ENCODE measurements at regions not wholly inside any gene's neighbourhood (a gene's known extent, or its start where the extent isn't known, plus 50 kb on each side); places are given as distances from the start of the nearest gene placed in this dataset.
"Not testable (repeated sequence)": the region's sequence is repeated elsewhere in the genome, so short reads cannot be mapped to it uniquely, and the experiment has no call there.

DNA sequence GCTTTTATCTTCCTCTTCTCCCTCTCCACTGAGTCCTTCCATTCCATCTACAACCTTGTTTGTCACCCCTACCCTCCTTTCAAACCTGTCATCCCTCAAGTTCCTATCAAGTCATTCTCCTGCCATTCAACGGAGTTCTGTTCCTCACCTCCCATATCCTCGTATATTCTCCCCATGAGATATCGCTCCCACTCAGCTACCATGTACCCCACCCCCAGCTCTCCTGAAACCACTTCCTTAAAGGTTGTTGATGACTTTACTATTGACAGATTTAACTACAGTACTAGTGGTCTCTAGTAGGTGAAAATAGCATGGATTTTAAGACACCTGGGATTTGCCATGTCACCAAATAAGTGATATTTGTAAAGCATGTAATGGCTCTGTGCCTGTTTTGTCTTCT lies 107.4 kb upstream of the BARHL2 start:
- DNase-seq (ENCODE audit: low read depth): no peak

DNA sequence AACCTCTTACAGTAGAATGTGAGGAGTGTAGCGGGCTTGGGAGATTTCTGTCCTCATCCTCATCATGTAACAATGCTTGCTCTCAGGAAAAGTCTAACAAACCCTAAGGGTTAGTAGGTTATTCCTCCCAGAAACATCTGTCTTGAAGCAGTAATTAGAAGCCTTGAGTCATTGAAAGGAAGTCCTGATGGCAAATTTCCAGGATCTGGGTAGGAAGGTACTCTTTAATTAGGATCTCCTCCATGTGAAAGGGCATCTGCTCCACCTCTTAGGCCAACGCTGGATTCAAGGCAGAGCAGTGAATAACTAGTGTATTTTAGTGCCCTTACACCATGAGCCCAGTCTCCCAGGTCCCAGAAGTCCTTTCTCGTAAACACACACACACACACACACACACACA lies 106.6 kb upstream of the BARHL2 start:
- no peak for DNase-seq (ENCODE audit: low read depth)

DNA sequence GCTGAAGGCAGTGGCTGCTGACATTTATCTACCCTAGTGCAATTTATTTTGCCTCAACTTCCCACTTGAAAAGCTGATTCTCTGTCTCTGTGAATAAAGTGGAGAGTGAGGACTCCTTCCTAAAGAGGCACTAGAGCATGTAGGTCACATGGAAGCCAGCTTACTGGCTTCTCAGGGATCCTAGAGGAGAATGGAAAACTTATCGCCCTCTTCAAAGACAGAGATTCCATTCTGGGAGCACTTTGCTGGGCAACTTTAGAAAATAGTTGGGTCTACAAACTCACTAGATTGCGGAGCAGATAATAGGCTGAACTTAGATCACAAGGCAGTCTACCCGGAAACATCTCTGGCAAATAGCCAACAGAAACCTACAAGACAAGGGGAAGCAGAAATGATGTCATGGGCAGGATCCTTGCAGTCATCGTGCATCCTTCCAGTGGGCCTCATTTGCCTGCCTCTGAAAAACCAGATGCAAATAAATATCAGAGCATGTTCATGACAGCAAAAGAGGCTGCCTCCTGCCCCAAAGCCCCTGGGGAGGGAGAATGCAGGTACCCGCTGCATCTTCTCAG lies 104.8 kb upstream of the BARHL2 start:
- no peak for DNase-seq (ENCODE audit: low read depth)

DNA sequence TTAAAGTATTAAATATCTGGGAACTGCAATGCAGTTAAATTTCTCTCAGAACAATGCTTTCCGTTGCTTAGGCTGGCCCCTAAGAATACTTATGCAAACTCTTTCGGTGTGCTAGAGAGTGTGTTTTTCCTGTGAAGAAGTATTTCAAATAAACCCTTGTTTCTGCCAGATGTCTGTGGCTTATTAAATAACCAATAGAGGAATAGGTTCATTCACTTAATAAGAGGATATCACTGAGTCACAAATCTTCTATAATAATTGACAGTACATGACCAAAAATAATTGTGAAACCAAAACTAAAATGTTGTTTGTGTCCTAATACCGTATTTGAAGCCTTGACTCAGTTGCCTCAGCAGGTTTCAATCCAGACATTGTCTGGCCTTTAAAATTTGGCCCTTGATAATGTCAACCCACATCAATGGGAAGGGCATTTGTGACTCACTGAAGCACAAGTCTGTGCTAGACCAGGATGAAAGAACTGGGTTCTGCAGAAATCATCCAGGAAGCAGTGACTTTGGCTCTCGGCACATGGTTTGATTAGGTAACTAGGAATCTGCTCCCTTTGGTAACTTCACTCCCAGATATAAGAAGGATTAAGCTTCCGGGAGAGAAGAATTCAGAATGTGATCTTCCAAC lies 104.2 kb upstream of the BARHL2 start:
- DNase-seq (ENCODE audit: low read depth): no peak

DNA sequence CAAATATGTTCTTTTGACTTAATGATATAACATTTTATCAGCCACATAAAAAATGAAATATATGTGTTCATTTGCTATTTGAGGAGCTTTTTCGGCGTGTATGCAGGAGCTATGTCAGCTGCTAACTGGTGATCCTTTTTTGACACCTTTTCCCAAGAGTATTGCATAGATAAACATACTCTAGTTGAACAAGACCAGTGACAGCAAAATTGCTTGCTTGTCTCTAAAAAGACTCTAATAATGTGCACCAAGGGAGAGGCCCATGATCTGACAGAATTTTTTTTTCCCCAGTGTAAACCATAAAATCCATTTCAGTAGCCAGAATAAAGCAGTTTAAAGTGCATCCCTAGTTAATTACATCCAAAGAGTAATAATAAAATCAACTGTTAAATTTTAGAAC lies 103.6 kb upstream of the BARHL2 start:
- no peak for DNase-seq (ENCODE audit: low read depth)

DNA sequence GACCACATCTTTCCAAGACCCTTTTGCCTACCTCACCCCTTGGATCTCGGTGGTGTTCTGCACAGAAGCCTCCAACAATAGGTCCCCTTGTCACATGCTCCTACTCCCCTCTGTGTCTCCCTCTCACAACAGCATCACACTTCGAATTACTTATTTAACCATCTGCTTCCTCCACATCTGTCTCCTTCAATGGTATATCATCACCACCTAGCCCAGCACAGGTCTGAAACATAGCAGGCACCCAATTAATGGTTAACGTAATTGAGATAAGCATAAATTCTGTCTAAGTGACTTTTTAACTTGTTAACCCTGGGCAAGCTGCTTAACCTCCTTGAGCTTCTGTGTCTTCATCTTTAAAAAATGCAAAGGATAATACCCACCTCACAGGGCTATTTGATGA lies 100.3 kb upstream of the BARHL2 start:
- no peak for DNase-seq (ENCODE audit: low read depth)

DNA sequence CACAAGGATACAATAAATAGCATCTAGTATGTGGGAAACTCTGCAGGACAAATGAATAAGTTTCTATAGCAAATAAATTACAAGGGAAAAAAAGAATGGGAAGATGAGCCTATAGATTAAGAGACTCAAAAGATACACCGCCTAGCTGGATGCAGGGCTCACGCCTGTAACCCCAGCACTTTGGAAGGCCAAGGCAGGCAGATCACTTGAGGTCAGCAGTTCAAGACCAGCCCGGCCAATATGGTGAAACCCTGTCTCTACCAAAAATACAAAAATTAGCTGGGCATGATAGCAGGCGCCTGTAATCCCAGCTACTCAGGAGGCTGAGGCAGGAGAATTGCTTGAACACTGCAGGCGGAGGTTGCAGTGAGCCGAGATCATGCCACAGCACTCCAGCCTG lies 95.1 kb upstream of the BARHL2 start:
- not testable (repeated sequence) for DNase-seq (ENCODE audit: low read depth)

DNA sequence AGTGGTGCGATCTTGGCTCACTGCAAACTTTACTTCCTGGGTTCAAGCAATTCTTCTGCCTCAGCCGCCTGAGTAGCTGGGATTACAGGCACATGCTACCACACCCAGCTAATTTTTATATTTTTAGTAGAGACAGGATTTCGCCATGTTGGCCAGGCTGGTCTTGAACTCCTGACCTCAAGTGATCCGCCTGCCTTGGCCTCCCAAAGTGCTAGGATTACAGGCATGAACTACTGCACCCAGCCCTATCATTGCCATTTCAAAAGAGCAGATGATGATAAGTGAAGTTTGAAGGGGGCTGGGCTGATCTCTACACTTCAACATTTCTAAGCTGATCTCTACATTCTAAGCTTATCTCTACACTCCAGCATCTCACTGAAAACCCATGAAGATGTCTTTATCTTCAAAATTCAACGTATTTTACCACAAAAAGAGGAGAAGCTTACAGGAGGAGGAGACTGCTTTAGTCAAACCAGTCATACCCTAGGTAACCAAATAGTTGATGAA lies 94.4 kb upstream of the BARHL2 start:
- DNase-seq (ENCODE audit: low read depth): not testable (repeated sequence)

DNA sequence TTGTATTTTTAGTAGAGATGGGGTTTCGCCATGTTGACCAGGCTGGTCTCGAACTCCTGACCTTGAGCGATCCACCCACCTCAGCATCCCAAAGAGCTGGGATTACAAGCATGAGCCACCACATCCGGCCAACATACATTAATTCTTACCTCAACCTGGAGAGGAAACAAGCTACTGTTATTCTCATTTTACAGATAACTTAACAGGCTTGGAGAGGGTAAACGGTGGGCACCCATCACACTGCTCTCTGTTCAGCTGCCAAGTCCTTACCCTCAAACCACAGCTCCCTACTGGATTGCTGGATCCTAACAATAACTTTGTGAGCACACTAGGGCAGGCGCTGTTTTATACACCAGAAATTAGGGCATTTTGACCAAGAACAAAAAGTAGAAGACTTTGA lies 93.6 kb upstream of the BARHL2 start:
- DNase-seq (ENCODE audit: low read depth): no peak

DNA sequence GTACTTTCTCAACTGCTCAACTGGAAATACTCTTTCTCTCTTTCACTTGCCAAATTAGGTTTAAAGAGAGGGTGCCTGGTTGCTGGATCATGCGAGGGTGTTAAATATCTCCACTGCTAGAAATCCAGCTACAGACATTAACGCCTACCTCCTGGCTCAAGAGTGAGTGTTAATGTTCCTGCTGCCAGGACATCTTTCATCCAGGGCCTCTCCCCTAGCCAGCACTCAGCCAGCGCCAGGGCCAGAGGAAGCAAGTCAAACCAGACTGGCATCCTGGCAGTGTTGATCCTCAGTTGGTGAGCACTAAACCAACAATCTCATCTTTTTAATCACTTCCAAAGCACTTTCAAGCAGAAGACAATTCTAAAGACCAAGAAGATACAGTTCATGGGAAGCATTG lies 92.9 kb upstream of the BARHL2 start:
- no peak for DNase-seq (ENCODE audit: low read depth)

DNA sequence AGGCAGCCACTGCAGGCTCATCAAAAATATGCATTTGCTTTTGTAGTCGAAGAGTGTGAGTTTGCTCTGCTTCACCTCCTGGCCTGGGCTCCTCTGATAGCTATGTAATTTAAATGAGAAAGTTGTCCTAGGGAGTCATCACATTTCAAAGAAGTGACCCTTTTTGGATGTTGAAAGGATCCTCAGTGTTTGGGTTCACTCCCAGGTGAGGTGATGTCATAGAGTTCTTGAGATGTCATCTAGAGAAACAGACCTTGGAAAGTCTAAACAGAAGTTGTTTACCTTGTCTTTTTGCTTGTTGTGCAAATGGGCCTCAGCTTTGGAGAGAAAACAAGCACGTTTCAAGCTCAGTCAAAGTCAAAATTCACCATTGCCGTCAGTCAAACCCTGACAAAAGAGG lies 92.0 kb upstream of the BARHL2 start:
- no peak for DNase-seq (ENCODE audit: low read depth)

DNA sequence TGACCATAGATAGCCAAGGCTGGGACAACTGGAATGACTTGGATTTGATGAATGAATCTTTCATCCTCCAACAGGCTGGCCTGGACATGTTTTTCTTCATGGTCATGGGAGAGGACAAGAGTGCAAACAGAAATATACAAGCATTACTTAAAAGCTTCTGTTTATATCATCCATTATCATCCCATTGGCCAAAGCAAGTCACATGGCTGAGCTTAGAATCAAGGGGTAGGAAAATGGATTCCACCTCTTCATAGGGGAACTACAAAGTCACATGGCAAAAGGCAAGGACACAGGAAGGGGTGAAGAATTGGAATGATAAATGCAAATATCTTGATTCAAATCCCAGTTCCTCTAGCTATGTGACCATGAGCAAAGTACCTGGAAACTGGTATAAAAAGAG lies 90.2 kb upstream of the BARHL2 start:
- DNase-seq (ENCODE audit: low read depth): no peak

DNA sequence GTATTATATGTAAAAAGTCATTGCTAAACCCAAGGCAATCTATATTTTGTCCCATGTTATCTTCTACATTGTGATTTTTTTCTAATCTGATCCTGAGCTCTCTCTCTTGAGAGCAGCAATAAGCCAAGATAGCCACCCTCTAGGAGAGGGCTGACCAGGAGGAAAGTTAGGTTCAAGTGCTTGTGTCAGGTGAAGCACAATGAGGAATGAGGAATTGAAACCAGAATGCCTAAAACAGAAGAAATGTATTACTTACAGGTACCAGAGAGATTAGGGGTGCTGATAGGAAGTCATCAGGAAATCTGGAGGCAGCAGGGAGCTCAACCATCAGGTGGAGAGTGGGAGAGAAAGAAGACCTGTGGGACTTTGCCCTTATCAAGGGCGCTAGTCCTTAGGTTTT lies 85.5 kb upstream of the BARHL2 start:
- DNase-seq (ENCODE audit: low read depth): no peak

DNA sequence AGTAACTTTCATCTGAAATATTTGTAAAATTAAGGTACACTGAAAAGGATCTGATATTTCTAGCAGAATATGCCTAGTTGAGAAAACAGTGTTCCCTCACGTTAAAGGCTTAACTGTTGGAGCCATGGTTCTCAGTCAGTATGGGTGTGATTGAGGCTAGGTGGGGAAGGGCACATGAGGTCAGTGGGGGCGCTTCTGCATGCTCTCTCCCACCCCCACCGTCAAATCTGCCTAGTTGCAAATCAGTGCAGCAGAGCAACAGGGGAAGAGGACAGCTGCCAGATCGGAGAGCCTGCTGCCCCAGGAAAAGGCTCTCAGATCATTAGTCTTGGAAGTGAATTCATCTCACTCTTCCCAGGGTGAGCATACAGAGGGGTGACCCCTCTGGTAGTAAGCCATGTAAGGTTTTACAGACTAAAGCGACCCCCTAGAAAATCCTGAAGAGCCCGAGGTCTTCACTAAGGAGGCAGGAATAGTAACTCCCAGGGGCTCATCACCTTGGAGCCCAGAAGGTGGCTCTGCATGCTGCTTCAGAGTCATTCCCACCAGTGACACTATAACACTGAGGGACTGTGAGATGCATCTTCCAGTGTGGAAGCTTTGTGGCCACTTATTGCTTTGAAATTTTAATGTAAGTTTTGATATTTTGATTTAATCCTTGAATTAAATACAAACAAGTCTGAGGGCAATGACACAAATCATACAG lies 83.1 kb upstream of the BARHL2 start:
- DNase-seq (ENCODE audit: low read depth): no peak

DNA sequence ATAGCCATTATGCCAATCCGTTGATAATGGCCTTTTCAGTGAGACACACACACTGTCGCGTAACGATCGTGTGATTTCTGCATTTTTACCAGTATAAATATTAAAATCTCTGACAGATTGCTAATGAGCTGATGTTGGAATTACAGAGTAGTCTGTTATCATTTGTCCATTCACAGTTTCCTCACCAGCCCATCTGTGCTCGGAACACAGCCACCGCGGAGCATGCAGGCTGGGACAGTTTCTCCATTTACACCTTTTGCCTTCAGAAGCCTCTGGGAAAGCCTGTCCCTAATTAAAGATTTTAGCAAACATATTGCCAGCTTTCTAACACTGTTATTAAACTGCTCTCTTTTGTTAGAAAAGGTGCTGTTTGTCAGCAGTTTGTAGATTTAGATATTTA lies 82.2 kb upstream of the BARHL2 start:
- DNase-seq (ENCODE audit: low read depth): no peak

DNA sequence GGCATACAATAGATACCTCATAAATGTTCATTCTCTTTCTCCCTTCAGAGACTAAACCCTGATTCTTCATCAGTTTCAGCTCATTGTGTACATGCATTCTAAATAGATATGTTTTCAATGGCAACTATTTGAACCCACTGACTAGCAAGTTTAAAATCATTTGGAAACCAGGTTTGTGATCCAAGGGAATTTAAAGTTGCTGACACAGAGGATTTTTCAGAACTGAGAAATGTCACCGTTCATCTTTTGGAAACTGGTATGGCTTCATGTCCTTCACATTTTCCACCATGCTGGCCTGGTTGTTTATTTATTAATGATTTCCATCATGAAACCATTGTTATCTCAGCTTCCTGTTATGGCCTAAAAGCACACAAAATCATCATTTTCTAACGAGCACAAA lies 81.8 kb upstream of the BARHL2 start:
- DNase-seq (ENCODE audit: low read depth): no peak

DNA sequence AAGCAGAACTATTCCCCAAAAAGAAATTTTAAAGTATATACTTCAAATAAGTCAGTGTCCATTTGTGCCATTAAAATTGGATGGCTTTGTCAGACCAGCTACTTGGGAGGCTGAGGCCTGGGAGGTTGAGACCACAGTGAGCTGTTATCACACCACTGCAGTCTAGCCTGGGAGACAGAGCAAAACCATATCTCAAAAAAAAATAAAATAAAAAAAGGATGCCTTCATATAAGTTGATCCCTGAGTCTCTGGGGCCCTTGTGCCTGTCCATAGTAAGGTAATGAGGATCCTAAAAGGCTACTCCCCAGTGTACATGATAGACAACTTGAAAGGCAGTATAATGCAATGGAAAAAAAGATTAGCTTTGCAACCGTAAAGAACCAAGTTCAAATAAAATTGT lies 81.2 kb upstream of the BARHL2 start:
- no peak for DNase-seq (ENCODE audit: low read depth)

DNA sequence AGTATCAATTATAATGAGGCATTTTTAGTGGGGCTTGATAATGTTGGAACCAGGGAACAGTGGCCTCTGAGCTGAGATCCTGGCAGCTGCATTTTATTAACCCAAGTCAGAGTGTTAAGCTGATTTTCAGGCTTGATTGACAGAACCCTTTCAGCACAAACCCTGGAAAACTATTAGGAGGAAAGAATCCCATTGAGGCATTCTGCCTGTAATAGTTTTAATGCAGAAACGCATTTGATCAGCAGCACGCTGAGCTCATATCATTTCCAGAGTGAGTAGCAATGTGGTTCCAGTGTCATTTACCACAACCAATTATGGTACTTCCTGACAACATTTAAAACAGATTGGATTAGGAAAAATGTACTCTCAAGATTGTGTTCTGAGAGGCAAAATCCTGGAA lies 78.3 kb upstream of the BARHL2 start:
- no peak for DNase-seq (ENCODE audit: low read depth)

DNA sequence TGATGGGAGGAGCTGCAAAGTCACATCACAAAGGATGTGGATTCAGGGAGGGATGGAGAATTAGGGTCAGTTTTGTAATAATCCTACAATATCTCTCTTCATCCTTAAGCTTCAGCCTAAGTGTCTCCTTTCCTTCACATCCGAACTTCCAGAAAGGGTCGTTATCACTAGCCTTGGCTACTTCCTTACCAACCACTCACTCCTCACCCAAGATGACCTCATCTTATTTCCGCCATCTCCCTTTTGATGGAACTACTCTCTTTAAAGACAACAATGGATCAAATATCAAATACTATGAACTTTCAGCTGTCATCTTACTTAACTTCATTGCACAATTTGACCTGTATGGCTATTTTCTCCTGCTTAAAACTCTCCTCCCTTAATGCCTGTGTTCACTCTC lies 69.6 kb upstream of the BARHL2 start:
- no peak for DNase-seq (ENCODE audit: low read depth)

DNA sequence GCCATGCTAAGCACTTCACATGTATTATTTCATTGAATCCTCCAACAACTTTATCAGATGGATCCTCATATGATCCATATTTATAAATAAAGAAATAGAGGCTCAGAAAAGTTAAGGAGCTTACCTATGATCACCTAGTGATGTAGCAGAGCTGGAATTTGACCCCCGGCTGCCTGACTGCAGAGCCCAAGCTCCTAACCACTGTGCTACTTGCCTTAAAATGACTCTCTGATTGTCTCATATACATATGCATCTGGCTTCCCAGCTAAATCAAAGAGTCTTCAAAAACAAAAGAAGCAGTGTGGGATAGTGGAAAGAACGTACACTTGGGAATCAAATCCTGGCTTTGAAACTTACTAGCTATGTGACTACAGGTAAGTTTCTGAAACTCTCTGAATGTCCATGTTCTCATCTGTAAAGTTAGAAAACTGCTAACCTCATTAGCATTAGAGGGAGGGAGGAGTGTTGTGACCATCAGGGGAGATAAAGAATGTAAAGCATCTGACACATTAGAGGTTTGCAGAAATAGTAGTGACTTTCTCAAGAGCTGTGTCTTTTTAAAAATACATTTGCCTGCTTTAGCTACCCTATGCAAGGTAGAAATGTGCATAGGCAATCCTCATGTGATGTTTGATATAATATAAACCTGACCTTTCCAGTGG lies 67.2 kb upstream of the BARHL2 start:
- no peak for DNase-seq (ENCODE audit: low read depth)

DNA sequence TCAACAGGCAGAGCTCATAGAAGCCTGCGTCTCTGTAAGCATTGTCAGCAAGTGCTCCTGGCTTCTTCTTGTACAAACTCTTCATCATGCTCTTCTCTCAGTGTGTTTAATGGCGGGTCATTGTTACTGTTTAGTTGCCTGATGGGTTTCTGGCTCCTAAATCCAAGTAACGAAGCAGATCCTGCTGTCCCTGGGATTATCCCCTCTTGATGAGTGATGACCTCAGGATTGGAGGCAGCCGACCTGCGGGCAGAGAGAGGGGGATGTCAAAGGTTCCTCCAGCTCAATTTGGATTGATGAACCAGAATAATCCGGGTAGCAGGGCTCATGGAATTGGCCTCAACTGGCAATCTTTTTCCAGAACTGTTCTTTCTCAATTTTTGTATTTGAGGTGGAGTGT lies 66.1 kb upstream of the BARHL2 start:
- no peak for DNase-seq (ENCODE audit: low read depth)

DNA sequence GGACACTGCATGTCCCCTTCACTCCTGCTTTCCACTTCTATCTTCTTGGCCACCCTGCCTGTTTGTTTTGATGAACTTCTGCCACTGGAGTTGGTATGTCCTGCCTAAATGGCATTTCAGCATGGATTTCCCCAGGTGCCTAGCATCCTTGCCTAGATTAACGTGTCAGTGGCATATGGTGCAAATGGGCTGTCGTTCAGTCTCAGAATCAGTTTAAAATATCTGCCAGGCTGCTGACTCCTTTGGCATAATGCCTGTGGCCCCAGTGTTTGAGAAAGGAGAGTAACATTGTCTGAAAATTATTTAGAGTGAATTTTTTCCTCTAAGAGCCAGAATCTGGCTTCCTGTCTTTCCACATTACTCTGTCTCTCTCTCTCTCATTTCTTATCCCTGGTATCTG lies 64.9 kb upstream of the BARHL2 start:
- DNase-seq (ENCODE audit: low read depth): no peak

DNA sequence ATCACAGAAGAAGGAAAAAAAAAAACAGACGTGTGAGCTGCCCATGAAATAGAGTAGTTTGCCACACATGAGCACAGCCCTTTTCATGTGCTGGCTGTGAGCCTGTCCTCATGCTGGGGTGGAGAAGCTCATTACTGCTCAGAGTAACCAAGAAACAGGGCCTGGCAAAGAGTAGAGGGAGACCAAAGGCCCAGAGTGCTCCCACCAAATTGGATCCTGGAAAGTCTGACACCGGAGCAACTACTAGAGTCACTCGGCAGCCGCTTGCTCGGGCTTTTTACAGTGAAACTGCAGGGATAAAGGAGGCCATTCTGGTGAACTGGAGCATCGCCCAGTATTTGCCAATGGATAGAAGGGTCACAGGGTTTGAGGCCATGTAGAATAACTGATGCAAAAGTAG lies 64.4 kb upstream of the BARHL2 start:
- DNase-seq (ENCODE audit: low read depth): no peak

All from T follicular helper cell (primary cell).